K562 (cell line): ENCODE measurements at regions not wholly inside any gene's neighbourhood (a gene's known extent, or its start where the extent isn't known, plus 50 kb on each side); places are given as distances from the start of the nearest gene placed in this dataset.

Experiments used
- ATAC-seq: fragments of 200-7000 bp; cut with Tn5 transposase; 3 replicates; pipeline ENCODE4 v1.9.1; 2020; ENCODE audit warnings: moderate library complexity
- BruUV-seq: library from RNA; stranded (reverse); fragments of 400-500 nt; replicated peaks from 2 replicates; lab custom pipeline; 2021; lab: Mats Ljungman, UMichigan
- CTCF ChIA-PET: fragments of 300-600 bp; formaldehyde crosslinking; extraction: SDS; loops from one replicate; lab custom pipeline; 2021; ENCODE audit warnings: low intra/inter-chr PET ratio; lab: Yijun Ruan, JAX
- POLR2A ChIA-PET: fragments of 300-600, 350-650 bp; sonication (Branson Sonifier 250); formaldehyde crosslinking; extraction: SDS; loops from one replicate; lab custom pipeline; 2021; ENCODE audit warnings: antibody characterized with exemption, inconsistent platforms; lab: Yijun Ruan, JAX
- DNase-seq, 4 experiments: peaks; one replicate each; pipeline versions ENCODE4 v3.0.0 to v3.0.0-alpha.2; 2011 to 2018; ENCODE audit warnings: low spot score in 3 of 4, mixed read lengths in 3 of 4; ENCODE audit errors: extremely low read depth in 1 of 4
- FAIRE-seq: peaks from 2 replicates; lab custom pipeline; 2011; peaks lifted over from hg19 to GRCh38; lab: Jason Lieb, UNC
- H2AFZ ChIP-seq: 2 replicates; pipeline ENCODE4 v1.6.0; 2011; ENCODE audit warnings: low read depth, low read length, control low read depth, inconsistent platforms
- H3K27ac ChIP-seq: fragments of 200-600 bp; 3 replicates; pipeline ENCODE4 v1.8.0; 2011; ENCODE audit warnings: low read depth, mild to moderate bottlenecking, control low read depth, inconsistent platforms, low read length, moderate library complexity, mixed read lengths; ENCODE audit errors: extremely low read depth
- H3K27me3 ChIP-seq, 2 experiments: fragments of 300-600 bp in 1 of 2; 2 replicates in 1 of 2; 3 replicates in 1 of 2; pipeline versions ENCODE4 v1.6.0 to v1.8.0; 2011; ENCODE audit warnings: inconsistent platforms in 2 of 2, low read length in 2 of 2, mild to moderate bottlenecking in 1 of 2, mixed read lengths in 1 of 2, moderate library complexity in 1 of 2; ENCODE audit not compliant: control insufficient read depth in 2 of 2, insufficient read depth in 2 of 2
- H3K36me3 ChIP-seq: fragments of 300-600 bp; 3 replicates; pipeline ENCODE4 v1.8.0; 2011; ENCODE audit warnings: mild to moderate bottlenecking, low read length, inconsistent platforms; ENCODE audit not compliant: control insufficient read depth, insufficient read depth
- H3K4me1 ChIP-seq, 2 experiments: fragments of 200-600 bp in 1 of 2; replicated peaks in 1 of 2; 2 replicates in 1 of 2; 3 replicates in 1 of 2; pipeline versions ENCODE4 v1.5.1 to v1.8.0; 2011; ENCODE audit warnings: inconsistent platforms in 2 of 2, low read length in 2 of 2, mild to moderate bottlenecking in 1 of 2, mixed read lengths in 1 of 2, moderate library complexity in 1 of 2; ENCODE audit not compliant: control insufficient read depth in 2 of 2, insufficient read depth in 2 of 2
- H3K4me2 ChIP-seq: 2 replicates; pipeline ENCODE4 v1.6.1; 2011; ENCODE audit warnings: low read length, control low read depth, inconsistent platforms, mixed read lengths; ENCODE audit not compliant: insufficient read depth
- H3K4me3 ChIP-seq: fragments of 200-600 bp; sonication (generic), shearing (Covaris generic); 2 replicates; pipeline ENCODE4 v1.5.1; 2016; ENCODE audit warnings: control low read depth, inconsistent platforms
- H3K79me2 ChIP-seq: fragments of 200-600 bp; 3 replicates; pipeline ENCODE4 v1.8.0; 2011; ENCODE audit warnings: low read length, inconsistent platforms; ENCODE audit not compliant: control insufficient read depth, insufficient read depth
- H3K9ac ChIP-seq, 2 experiments: 2 replicates each; pipeline versions ENCODE4 v1.6.0 to v1.6.1; 2011; ENCODE audit warnings: low read depth in 2 of 2, low read length in 2 of 2, control low read depth in 1 of 2, inconsistent platforms in 1 of 2, mild to moderate bottlenecking in 1 of 2, mixed read lengths in 1 of 2; ENCODE audit not compliant: insufficient read depth in 1 of 2
- H3K9me1 ChIP-seq: one replicate; pipeline ENCODE4 v1.6.0; 2011; ENCODE audit warnings: inconsistent platforms, mild to moderate bottlenecking, low read length, moderate library complexity; ENCODE audit not compliant: control insufficient read depth, insufficient read depth
- H3K9me3 ChIP-seq: replicated peaks from 2 replicates; pipeline ENCODE4 v1.5.1; 2011; ENCODE audit warnings: low read depth, low read length, inconsistent platforms; ENCODE audit not compliant: control insufficient read depth, insufficient read depth
- H4K20me1 ChIP-seq: replicated peaks from 2 replicates; pipeline ENCODE4 v1.6.1; 2011; ENCODE audit warnings: low read length, inconsistent platforms, mixed read lengths; ENCODE audit not compliant: control insufficient read depth, insufficient read depth
- BDP1 ChIP-seq: IDR thresholded peaks from 3 replicates; pipeline ENCODE4 v1.6.1; 2011; ENCODE audit not compliant: insufficient read length, insufficient read depth
- MCM3 ChIP-seq: fragments of 450-650 bp; IDR thresholded peaks from 2 replicates; pipeline ENCODE4 v1.6.1; 2016
- NRF1 ChIP-seq, 2 experiments: fragments of 450-650 bp; IDR thresholded peaks in 1 of 2; conservative IDR thresholded peaks in 1 of 2; 2 replicates each; pipeline ENCODE4 v1.6.1; 2014; ENCODE audit warnings: mild to moderate bottlenecking in 2 of 2
- OTX1 ChIP-seq: fragments of 450-650 bp; formaldehyde crosslinking; IDR thresholded peaks from 2 replicates; pipeline ENCODE4 v1.4.0; 2022; ENCODE audit warnings: mild to moderate bottlenecking
- PHF20 ChIP-seq: fragments of 450-650 bp; IDR thresholded peaks from 2 replicates; pipeline ENCODE4 v1.6.1; 2018; ENCODE audit not compliant: partially characterized antibody
- PHF21A ChIP-seq: fragments of 450-650 bp; IDR thresholded peaks from 2 replicates; pipeline ENCODE4 v1.6.1; 2017; ENCODE audit warnings: low read depth, borderline replicate concordance
- RREB1 ChIP-seq: fragments of 250-450 bp; sonication (Bioruptor Pico); IDR thresholded peaks from 2 replicates; pipeline ENCODE4 v1.4.0; 2020
- SRSF9 ChIP-seq: fragments of 200-400 bp; formaldehyde crosslinking; IDR thresholded peaks from 2 replicates; pipeline ENCODE4 v1.6.1; 2017; ENCODE audit warnings: low read depth, low read length, borderline replicate concordance
- TCF7 ChIP-seq: sonication (generic); IDR thresholded peaks from 2 replicates; pipeline ENCODE4 v1.6.1; 2016; ENCODE audit warnings: antibody characterized with exemption, borderline replicate concordance
- ZNF12 ChIP-seq: sonication (generic); formaldehyde crosslinking; IDR thresholded peaks from 2 replicates; pipeline ENCODE4 v1.4.0; 2020; ENCODE audit warnings: mild to moderate bottlenecking, missing genetic modification reagents
- ZNF174 ChIP-seq: fragments of 250-450 bp; sonication (Bioruptor Pico); IDR thresholded peaks from 2 replicates; pipeline ENCODE4 v1.4.0; 2020; ENCODE audit warnings: mild to moderate bottlenecking
- ZNF212 ChIP-seq: fragments of 450-650 bp; formaldehyde crosslinking; IDR thresholded peaks from 2 replicates; pipeline ENCODE4 v1.4.0; 2020; ENCODE audit warnings: mild to moderate bottlenecking
- ZNF24 ChIP-seq: fragments of 450-650 bp; IDR thresholded peaks from 2 replicates; pipeline ENCODE4 v1.6.1; 2016
- WGBS: fragments of 100-300 bp; shearing (Covaris generic); methylation state at CpG from one replicate; pipeline ENCODE4 v1.1.6; 2016; ENCODE audit warnings: low coverage, mixed read lengths; ENCODE audit not compliant: insufficient coverage; ENCODE audit errors: missing lambda C conversion rate; 5-methylcytosine and 5-hydroxymethylcytosine counted together
- in situ Hi-C: fragments of 300-500 bp; cut with MboI; formaldehyde crosslinking; loops from 4 replicates; pipeline ENCODE4 v1.15.0; 2018; ENCODE audit warnings: inconsistent platforms, mixed read lengths
- intact Hi-C: fragments of 100-400 bp; cut with micrococcal nuclease; formaldehyde crosslinking; loops from 2 replicates; pipeline ENCODE4 v1.14.2; 2022

DNA sequence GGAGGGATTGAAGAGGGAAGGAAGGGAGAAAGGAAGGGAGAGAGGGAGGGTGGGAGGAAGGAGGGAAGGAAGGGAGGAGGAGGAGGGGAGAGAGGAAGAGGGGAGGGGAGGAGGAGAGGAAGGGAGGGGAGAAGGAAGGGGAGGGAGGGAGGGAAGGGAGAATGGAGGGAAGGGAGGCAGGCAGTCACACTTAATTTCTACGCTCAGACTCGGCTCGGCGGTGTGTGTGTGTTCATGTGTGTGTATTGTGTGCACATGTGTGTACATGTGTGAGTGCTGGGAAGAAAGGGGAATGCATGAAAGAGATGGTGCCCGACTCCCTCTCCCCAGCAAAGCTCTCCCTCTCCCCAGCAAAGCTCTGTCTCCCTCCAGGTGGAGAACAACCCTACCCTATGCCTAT lies 79.1 kb upstream of the AFDN start:
- Histone ChIP-seq H3K27ac (no peak overlapping the region), H3K9me3 (no peaks in the 10 kb centered on the region), H3K4me3 (no peak overlapping the region), H3K4me2 (no peak overlapping the region), H3K79me2 (no peaks in the 10 kb centered on the region), H3K9me1 (no peaks in the 10 kb centered on the region), H3K4me1 (no peaks in the 10 kb centered on the region), H3K27me3 (peaks cover 73 to 79% of the 10 kb centered on the region in 2 experiments), H4K20me1 (no peaks in the 10 kb centered on the region), H2AFZ (no peak overlapping the region), H3K36me3 (no peaks in the 10 kb centered on the region), H3K9ac (no peak overlapping the region)
- POLR2A ChIA-PET: interaction anchor here (0.8 to 1.0 kb wide), 2 partner anchors 11 to 226 kb away, joined by 3 to 5 read pairs; no protein-coding TSS in a partner anchor
- intact Hi-C loops: no loop called here
- DNase-seq: no peak
- TF ChIP-seq SRSF9: no peak
- TF ChIP-seq RREB1: no peak
- TF ChIP-seq ZNF212: no peak
- no peak for TF ChIP-seq OTX1 (CRISPR knock-in tag)
- no peak for TF ChIP-seq ZNF24
- no peak for TF ChIP-seq PHF20
- TF ChIP-seq ZNF174 (CRISPR knock-in tag): no peak
- TF ChIP-seq MCM3: no peak
- TF ChIP-seq BDP1: no peak
- no peak for TF ChIP-seq PHF21A
- TF ChIP-seq NRF1 (conservative IDR thresholded peaks at IDR 0.05 in 1 of 2, IDR thresholded peaks at IDR 0.05 in 1 of 2): no peak
- TF ChIP-seq TCF7: no peak
- TF ChIP-seq ZNF12 (CRISPR knock-in tag): no peak
- FAIRE-seq: no peak
- ATAC-seq: no peak
- CTCF ChIA-PET: no interaction called here
- in situ Hi-C loops: no loop called here
- BruUV-seq: no TSS peak
- 0% methylated on average over 4 of the region's 5 CpGs for WGBS
